GM23338 (cell line): ENCODE measurements at regions not wholly inside any gene's neighbourhood (a gene's known extent, or its start where the extent isn't known, plus 50 kb on each side); places are given as distances from the start of the nearest gene placed in this dataset.

ENCODE experiments used
- CREB1 ChIP-seq: fragments of 250-450 bp; sonication (Bioruptor Pico); IDR thresholded peaks from 2 replicates; pipeline ENCODE4 v1.5.0; 2020; ENCODE audit warnings: low read depth, mild to moderate bottlenecking, moderate library complexity
- CTCF ChIP-seq, 2 experiments: fragments of 200-600 bp in 1 of 2; sonication (generic) in 1 of 2; conservative IDR thresholded peaks; 2 replicates each; pipeline versions ENCODE4 v1.5.1 to v1.6.1; 2016 to 2017; ENCODE audit warnings: antibody characterized with exemption in 2 of 2, low read depth in 2 of 2, mild to moderate bottlenecking in 2 of 2, moderate library complexity in 1 of 2
- EZH2phosphoT487 ChIP-seq: fragments of 200-600 bp; sonication (generic); IDR thresholded peaks from one replicate; pipeline ENCODE4 v1.8.1; 2018; ENCODE audit warnings: antibody characterized with exemption; ENCODE audit not compliant: unreplicated experiment
- POLR2AphosphoS5 ChIP-seq: IDR thresholded peaks from 2 replicates; pipeline ENCODE4 v1.6.1; 2016; ENCODE audit warnings: antibody characterized with exemption, low read depth
- REST ChIP-seq: IDR thresholded peaks from one replicate; pipeline ENCODE4 v1.6.1; 2018; ENCODE audit warnings: antibody characterized with exemption; ENCODE audit not compliant: unreplicated experiment

- no peak for TF ChIP-seq CTCF (conservative IDR thresholded peaks at IDR 0.05; ENCODE audit: low read depth in 2 of 2)
- no peak for TF ChIP-seq POLR2AphosphoS5
- no peak for TF ChIP-seq CREB1 (CRISPR knock-in tag)
- no peak for TF ChIP-seq EZH2phosphoT487
- no peak for TF ChIP-seq REST
Measured at GRCh38 chr15:46872981-46873330, 844.3 kb upstream of the SEMA6D start.
